WTC11 (cell line): ENCODE measurements at regions not wholly inside any gene's neighbourhood (a gene's known extent, or its start where the extent isn't known, plus 50 kb on each side); places are given as distances from the start of the nearest gene placed in this dataset.

Source experiments
- ATAC-seq: fragments of 200-7000 bp; cut with Tn5 transposase; 2 replicates; pipeline ENCODE4 v1.10.0; 2021; ENCODE audit warnings: mild to moderate bottlenecking, moderate library complexity
- CTCF ChIA-PET: fragments of 300-600 bp; sonication (Branson Sonifier 250); formaldehyde crosslinking; loops from one replicate; lab custom pipeline; 2021; ENCODE audit warnings: antibody characterized with exemption; lab: Charles Lee
- POLR2A ChIA-PET: fragments of 350-600 bp; sonication (Branson Sonifier 250); formaldehyde crosslinking; loops from one replicate; lab custom pipeline; 2021; ENCODE audit warnings: antibody characterized with exemption; lab: Charles Lee
- DNase-seq: peaks from one replicate; pipeline ENCODE4 v3.0.0; 2021; ENCODE audit warnings: low spot score
- H3K27ac Mint-ChIP-seq: 2 replicates; pipeline ENCODE4 v1.8.0; 2021; ENCODE audit warnings: mixed read lengths
- H3K27me3 Mint-ChIP-seq: 2 replicates; pipeline ENCODE4 v1.8.0; 2021; ENCODE audit warnings: low read depth, mild to moderate bottlenecking, moderate library complexity, mixed read lengths
- H3K36me3 Mint-ChIP-seq: 2 replicates; pipeline ENCODE4 v1.8.0; 2021; ENCODE audit warnings: mixed read lengths
- H3K4me1 Mint-ChIP-seq: 2 replicates; pipeline ENCODE4 v1.8.0; 2022; ENCODE audit warnings: mixed read lengths
- H3K4me3 Mint-ChIP-seq: 2 replicates; pipeline ENCODE4 v1.8.0; 2021; ENCODE audit warnings: mild to moderate bottlenecking, moderate library complexity, mixed read lengths
- H3K9me3 Mint-ChIP-seq: 2 replicates; pipeline ENCODE4 v1.8.0; 2021; ENCODE audit warnings: mixed read lengths
- ATF3 ChIP-seq: sonication (generic); formaldehyde crosslinking; conservative IDR thresholded peaks from 2 replicates; pipeline ENCODE4 v1.8.1; 2022; ENCODE audit warnings: mild to moderate bottlenecking, missing genetic modification reagents
- CREB1 ChIP-seq: sonication (generic); formaldehyde crosslinking; IDR thresholded peaks from 2 replicates; pipeline ENCODE4 v1.8.0; 2023; ENCODE audit warnings: mild to moderate bottlenecking, missing genetic modification reagents
- CTCF ChIP-seq: fragments of 200-600 bp; IDR thresholded peaks from 2 replicates; pipeline ENCODE4 v1.8.0; 2022; ENCODE audit warnings: antibody characterized with exemption
- E2F5 ChIP-seq: sonication (generic); formaldehyde crosslinking; IDR thresholded peaks from 2 replicates; pipeline ENCODE4 v1.8.1; 2022; ENCODE audit warnings: mild to moderate bottlenecking, moderate library complexity, missing genetic modification reagents
- ELF4 ChIP-seq: sonication (generic); formaldehyde crosslinking; IDR thresholded peaks from 2 replicates; pipeline ENCODE4 v1.8.1; 2022; ENCODE audit warnings: low read depth, mild to moderate bottlenecking, moderate library complexity, missing genetic modification reagents
- EMX1 ChIP-seq: fragments of 250-450 bp; sonication (Bioruptor Pico); IDR thresholded peaks from 2 replicates; pipeline ENCODE4 v1.8.0; 2021; ENCODE audit warnings: mild to moderate bottlenecking
- ETV6 ChIP-seq: sonication (generic); formaldehyde crosslinking; IDR thresholded peaks from 2 replicates; pipeline ENCODE4 v1.8.1; 2022; ENCODE audit warnings: mild to moderate bottlenecking, missing genetic modification reagents
- FOXK1 ChIP-seq: sonication (generic); formaldehyde crosslinking; IDR thresholded peaks from 2 replicates; pipeline ENCODE4 v1.8.0; 2022; ENCODE audit warnings: mild to moderate bottlenecking, moderate library complexity, missing genetic modification reagents
- GRHL2 ChIP-seq: fragments of 250-450 bp; sonication (Bioruptor Pico); IDR thresholded peaks from 2 replicates; pipeline ENCODE4 v1.8.0; 2022; ENCODE audit warnings: mild to moderate bottlenecking, moderate library complexity; ENCODE audit not compliant: insufficient replicate concordance, severe bottlenecking
- JUN ChIP-seq: sonication (generic); formaldehyde crosslinking; IDR thresholded peaks from 2 replicates; pipeline ENCODE4 v1.8.0; 2023; ENCODE audit warnings: mild to moderate bottlenecking, missing genetic modification reagents
- MAX ChIP-seq: sonication (generic); formaldehyde crosslinking; IDR thresholded peaks from 2 replicates; pipeline ENCODE4 v1.8.0; 2022; ENCODE audit warnings: mild to moderate bottlenecking, missing genetic modification reagents
- NFYB ChIP-seq: sonication (generic); formaldehyde crosslinking; conservative IDR thresholded peaks from 2 replicates; pipeline ENCODE4 v1.8.0; 2022; ENCODE audit warnings: low read depth, missing genetic modification reagents
- NR1H2 ChIP-seq: sonication (generic); formaldehyde crosslinking; IDR thresholded peaks from 2 replicates; pipeline ENCODE4 v1.9.0; 2021; ENCODE audit warnings: mild to moderate bottlenecking, moderate library complexity, missing genetic modification reagents
- OVOL2 ChIP-seq: fragments of 250-450 bp; sonication (Bioruptor Pico); IDR thresholded peaks from 2 replicates; pipeline ENCODE4 v1.9.0; 2021; ENCODE audit warnings: mild to moderate bottlenecking, borderline replicate concordance
- PREB ChIP-seq: sonication (generic); formaldehyde crosslinking; IDR thresholded peaks from 2 replicates; pipeline ENCODE4 v1.8.1; 2022; ENCODE audit warnings: mild to moderate bottlenecking, missing genetic modification reagents, moderate library complexity, borderline replicate concordance
- RELA ChIP-seq: sonication (generic); formaldehyde crosslinking; IDR thresholded peaks from 2 replicates; pipeline ENCODE4 v1.8.1; 2022; ENCODE audit warnings: missing genetic modification reagents, mild to moderate bottlenecking, borderline replicate concordance
- RORB ChIP-seq: fragments of 250-450 bp; sonication (Bioruptor Pico); IDR thresholded peaks from 2 replicates; pipeline ENCODE4 v1.9.0; 2021; ENCODE audit warnings: mild to moderate bottlenecking
- SMAD3 ChIP-seq: sonication (generic); formaldehyde crosslinking; IDR thresholded peaks from 2 replicates; pipeline ENCODE4 v1.8.0; 2022; ENCODE audit warnings: missing genetic modification reagents, mild to moderate bottlenecking, borderline replicate concordance
- SMAD4 ChIP-seq: sonication (generic); formaldehyde crosslinking; IDR thresholded peaks from 2 replicates; pipeline ENCODE4 v1.8.0; 2022; ENCODE audit warnings: mild to moderate bottlenecking, missing genetic modification reagents
- SP1 ChIP-seq: sonication (generic); formaldehyde crosslinking; conservative IDR thresholded peaks from 2 replicates; pipeline ENCODE4 v1.8.1; 2022; ENCODE audit warnings: missing genetic modification reagents
- TP53 ChIP-seq: sonication (generic); formaldehyde crosslinking; IDR thresholded peaks from 2 replicates; pipeline ENCODE4 v1.8.1; 2023; ENCODE audit warnings: mild to moderate bottlenecking, missing genetic modification reagents
- ZBTB21 ChIP-seq: sonication (generic); formaldehyde crosslinking; IDR thresholded peaks from 2 replicates; pipeline ENCODE4 v1.8.1; 2023; ENCODE audit warnings: mild to moderate bottlenecking, missing genetic modification reagents, borderline replicate concordance
- ZSCAN18 ChIP-seq: fragments of 250-450 bp; sonication (Bioruptor Pico); IDR thresholded peaks from 2 replicates; pipeline ENCODE4 v2.1.2; 2022; ENCODE audit warnings: mild to moderate bottlenecking, moderate library complexity

GRCh38 chr20:51934301-51935002, 132.1 kb upstream of the SALL4 start (continued):
- no peak for TF ChIP-seq E2F5

DNA sequence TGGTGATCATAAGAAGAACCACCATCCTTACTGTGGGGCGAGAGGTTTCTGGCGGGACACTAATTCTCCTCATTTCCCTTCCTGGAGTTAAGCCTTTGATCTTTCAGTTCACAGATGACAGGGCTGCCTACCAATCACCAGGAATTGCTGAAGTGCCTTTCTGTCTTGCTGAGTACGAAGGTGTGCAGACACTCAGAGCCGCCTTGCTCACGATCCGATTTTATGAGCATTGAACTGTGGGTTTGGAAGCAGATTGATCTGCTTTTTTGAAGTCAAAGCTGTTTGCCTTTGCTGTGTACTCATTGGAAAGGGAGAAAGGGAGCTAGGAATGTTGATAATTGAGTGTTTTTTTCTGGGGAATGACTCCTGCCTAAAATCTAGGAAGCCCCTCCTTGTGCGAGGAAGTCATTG, 129.1 kb upstream of the SALL4 start:
- no peak for TF ChIP-seq FOXK1
- TF ChIP-seq OVOL2: no peak
- TF ChIP-seq ETV6 (CRISPR knock-in tag): no peak
- no peak for TF ChIP-seq CTCF
- TF ChIP-seq ATF3 (CRISPR knock-in tag): no peak
- no peak for TF ChIP-seq SP1
- no peak for TF ChIP-seq ZSCAN18 (CRISPR knock-in tag)
- TF ChIP-seq SMAD4 (CRISPR knock-in tag): no peak
- TF ChIP-seq NR1H2 (CRISPR knock-in tag): no peak
- no peak for TF ChIP-seq JUN (CRISPR knock-in tag)
- no peak for TF ChIP-seq RORB (CRISPR knock-in tag)
- no peak for TF ChIP-seq TP53
- TF ChIP-seq MAX: no peak
- TF ChIP-seq EMX1 (CRISPR knock-in tag): no peak
- no peak for TF ChIP-seq ELF4 (CRISPR knock-in tag)
- TF ChIP-seq PREB (CRISPR knock-in tag): no peak
- TF ChIP-seq GRHL2 (CRISPR knock-in tag): no peak
- H3K27me3 Mint-ChIP-seq: no peaks in the 10 kb centered on the region
- H3K9me3 Mint-ChIP-seq: no peaks in the 10 kb centered on the region
- no peaks in the 10 kb centered on the region for H3K36me3 Mint-ChIP-seq
- no peak overlapping the region for H3K4me3 Mint-ChIP-seq
- ATAC-seq (no peak), DNase-seq (no peak)
- peak overlapping the region; percentile 79 for H3K27ac Mint-ChIP-seq
- peaks cover 22% of the 10 kb centered on the region for H3K4me1 Mint-ChIP-seq
- POLR2A ChIA-PET: no interaction called here
- CTCF ChIA-PET: interaction anchor here (0.9 kb wide), 1 partner anchor 13 kb away, joined by 3 read pairs; no protein-coding TSS in a partner anchor

GRCh38 chr20:51930775-51931174, 128.5 kb upstream of the SALL4 start:
- no peaks in the 10 kb centered on the region for H3K9me3 Mint-ChIP-seq
- H3K4me1 Mint-ChIP-seq: peaks cover 22% of the 10 kb centered on the region
- ATAC-seq (no peak), DNase-seq (no peak)
- no peaks in the 10 kb centered on the region for H3K36me3 Mint-ChIP-seq
- H3K27ac Mint-ChIP-seq: no peak overlapping the region
- TF ChIP-seq ZBTB21 (CRISPR knock-in tag) (no peak), RELA (CRISPR knock-in tag) (no peak), CREB1 (CRISPR knock-in tag) (no peak), NFYB (CRISPR knock-in tag) (no peak), ELF4 (CRISPR knock-in tag) (no peak), SMAD3 (CRISPR knock-in tag) (no peak)
- no peaks in the 10 kb centered on the region for H3K27me3 Mint-ChIP-seq
- ChIA-PET POLR2A (no interaction called here), CTCF (no interaction called here)
- no peak overlapping the region for H3K4me3 Mint-ChIP-seq
